ENCODE measurements at regions not wholly inside any gene's neighbourhood (a gene's known extent, or its start where the extent isn't known, plus 50 kb on each side); places are given as distances from the start of the nearest gene placed in this dataset.

- peak; percentile 45 to 82 (median 71) for DNase-seq
Measured at GRCh38 chr6:26312501-26313397, 52.2 kb upstream of the BTN3A2 start.
